HCT116 (cell line): ENCODE measurements at regions not wholly inside any gene's neighbourhood (a gene's known extent, or its start where the extent isn't known, plus 50 kb on each side); places are given as distances from the start of the nearest gene placed in this dataset.

Experiments
- EZH2 ChIP-seq: fragments of 200-600 bp; sonication (generic); IDR thresholded peaks from 2 replicates; pipeline ENCODE4 v1.6.1; 2017; ENCODE audit warnings: antibody characterized with exemption, mixed run types
- POLR2A ChIP-seq: IDR thresholded peaks from 2 replicates; pipeline ENCODE4 v1.7.0; 2011; ENCODE audit warnings: borderline replicate concordance; ENCODE audit not compliant: insufficient read depth, insufficient read length; ENCODE audit errors: extremely low read depth
- POLR2AphosphoS5 ChIP-seq: IDR thresholded peaks from 2 replicates; pipeline ENCODE4 v1.6.1; 2011; ENCODE audit warnings: mild to moderate bottlenecking, low read depth, low read length, moderate library complexity
- RAD21 ChIP-seq: IDR thresholded peaks from 2 replicates; pipeline ENCODE4 v1.6.1; 2012; ENCODE audit warnings: low read depth, mild to moderate bottlenecking
- TF ChIP-seq, protein P1 (sequence below), 3 experiments: fragments of 200-600 bp in 1 of 3; sonication (generic) in 1 of 3; IDR thresholded peaks in 2 of 3; conservative IDR thresholded peaks in 1 of 3; 2 replicates each; pipeline ENCODE4 v1.5.1; 2012 to 2017; ENCODE audit warnings: low read depth in 2 of 3, low read length in 2 of 3, antibody characterized with exemption in 1 of 3, borderline replicate concordance in 1 of 3, control low read depth in 1 of 3, mild to moderate bottlenecking in 1 of 3, mixed read lengths in 1 of 3, mixed run types in 1 of 3, moderate library complexity in 1 of 3; ENCODE audit not compliant: insufficient read depth in 1 of 3

DNA sequence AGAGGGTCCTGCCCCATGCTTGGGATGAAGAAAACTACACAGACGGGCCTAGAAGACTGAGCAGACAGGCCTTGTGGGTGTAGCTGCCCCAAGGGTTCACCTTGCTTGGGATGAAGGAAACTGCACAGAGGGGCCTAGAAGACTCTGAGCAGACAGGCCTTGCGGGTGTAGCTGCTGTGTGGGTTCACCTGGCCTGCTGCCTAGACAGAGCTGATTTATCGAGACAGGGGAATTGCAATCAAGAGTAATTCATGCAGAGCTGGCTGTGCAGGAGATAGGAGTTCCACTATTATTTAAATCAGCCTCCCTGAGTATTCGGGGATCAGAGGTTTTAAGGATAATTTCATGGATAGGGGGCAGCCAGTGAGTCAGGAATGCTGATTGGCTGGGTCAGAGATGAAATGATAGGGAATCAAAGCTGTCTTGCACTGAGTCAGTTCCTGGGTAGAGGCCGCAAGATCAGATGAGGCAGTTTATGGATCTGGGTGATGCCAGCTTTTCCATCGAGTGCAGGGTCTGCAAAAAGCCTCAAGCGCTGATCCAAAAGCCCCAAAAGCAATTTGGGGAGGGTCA, 341.4 kb downstream of the GALR1 start:
- TF ChIP-seq EZH2 (no peak), POLR2A (no peak), RAD21 (no peak), POLR2AphosphoS5 (no peak)
- TF ChIP-seq, protein P1, sequence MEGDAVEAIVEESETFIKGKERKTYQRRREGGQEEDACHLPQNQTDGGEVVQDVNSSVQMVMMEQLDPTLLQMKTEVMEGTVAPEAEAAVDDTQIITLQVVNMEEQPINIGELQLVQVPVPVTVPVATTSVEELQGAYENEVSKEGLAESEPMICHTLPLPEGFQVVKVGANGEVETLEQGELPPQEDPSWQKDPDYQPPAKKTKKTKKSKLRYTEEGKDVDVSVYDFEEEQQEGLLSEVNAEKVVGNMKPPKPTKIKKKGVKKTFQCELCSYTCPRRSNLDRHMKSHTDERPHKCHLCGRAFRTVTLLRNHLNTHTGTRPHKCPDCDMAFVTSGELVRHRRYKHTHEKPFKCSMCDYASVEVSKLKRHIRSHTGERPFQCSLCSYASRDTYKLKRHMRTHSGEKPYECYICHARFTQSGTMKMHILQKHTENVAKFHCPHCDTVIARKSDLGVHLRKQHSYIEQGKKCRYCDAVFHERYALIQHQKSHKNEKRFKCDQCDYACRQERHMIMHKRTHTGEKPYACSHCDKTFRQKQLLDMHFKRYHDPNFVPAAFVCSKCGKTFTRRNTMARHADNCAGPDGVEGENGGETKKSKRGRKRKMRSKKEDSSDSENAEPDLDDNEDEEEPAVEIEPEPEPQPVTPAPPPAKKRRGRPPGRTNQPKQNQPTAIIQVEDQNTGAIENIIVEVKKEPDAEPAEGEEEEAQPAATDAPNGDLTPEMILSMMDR (IDR thresholded peaks at IDR 0.05 in 2 of 3, conservative IDR thresholded peaks at IDR 0.05 in 1 of 3; ENCODE audit: borderline replicate concordance in 1 of 3, insufficient read depth in 1 of 3, low read depth in 2 of 3, low read length in 2 of 3) = no peak
